DMS114 treated with DMSO at 0.1 percent for 48 hours (cell line): ENCODE measurements at regions not wholly inside any gene's neighbourhood (a gene's known extent, or its start where the extent isn't known, plus 50 kb on each side); places are given as distances from the start of the nearest gene placed in this dataset.
"Not testable (repeated sequence)": the region's sequence is repeated elsewhere in the genome, so short reads cannot be mapped to it uniquely, and the experiment has no call there.

Experiments
- DNase-seq: peaks from one replicate; lab custom pipeline; 2025; ENCODE audit not compliant: unreplicated experiment; lab: John Stamatoyannopoulos, UW

DNA sequence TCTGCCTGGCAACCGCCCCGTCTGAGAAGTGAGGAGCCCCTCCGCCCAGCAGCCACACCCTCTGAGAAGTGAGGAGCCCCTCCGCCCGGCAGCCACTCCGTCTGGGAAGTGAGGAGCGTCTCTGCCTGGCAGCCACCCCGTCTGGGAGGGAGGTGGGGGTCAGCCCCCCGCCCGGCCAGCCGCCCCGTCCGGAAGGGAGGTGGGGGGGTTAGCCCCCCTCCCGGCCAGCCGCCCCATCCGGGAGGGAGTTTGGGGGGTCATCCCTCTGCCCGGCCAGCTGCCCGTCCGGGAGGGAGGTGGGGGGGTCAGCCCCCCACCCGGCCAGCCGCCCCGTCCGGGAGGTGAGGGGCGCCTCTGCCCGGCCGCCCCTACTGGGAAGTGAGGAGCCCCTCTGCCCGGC, 269.0 kb downstream of the FAM72C start:
- not testable (repeated sequence) for DNase-seq

DNA sequence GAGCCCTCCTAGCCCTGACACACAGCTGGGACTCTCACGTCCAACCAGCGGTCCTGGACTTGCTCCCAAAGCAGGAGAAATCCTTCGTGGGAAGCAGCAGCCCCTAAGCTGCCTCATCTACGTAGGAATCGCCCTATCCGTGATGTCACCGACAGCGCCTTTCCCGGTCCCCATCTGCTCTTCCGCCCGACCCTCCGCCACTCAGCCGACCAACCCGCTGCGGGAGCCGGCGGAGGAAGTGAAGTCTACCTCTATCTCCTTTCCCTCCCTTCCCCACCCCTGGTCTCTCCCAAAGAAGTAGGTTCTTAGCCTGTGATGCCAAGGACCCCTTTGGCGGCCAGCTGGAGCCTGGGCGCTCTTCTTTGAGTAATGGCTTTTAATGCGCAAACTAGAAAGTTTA, 272.1 kb downstream of the FAM72C start:
- DNase-seq = no peak

DNA sequence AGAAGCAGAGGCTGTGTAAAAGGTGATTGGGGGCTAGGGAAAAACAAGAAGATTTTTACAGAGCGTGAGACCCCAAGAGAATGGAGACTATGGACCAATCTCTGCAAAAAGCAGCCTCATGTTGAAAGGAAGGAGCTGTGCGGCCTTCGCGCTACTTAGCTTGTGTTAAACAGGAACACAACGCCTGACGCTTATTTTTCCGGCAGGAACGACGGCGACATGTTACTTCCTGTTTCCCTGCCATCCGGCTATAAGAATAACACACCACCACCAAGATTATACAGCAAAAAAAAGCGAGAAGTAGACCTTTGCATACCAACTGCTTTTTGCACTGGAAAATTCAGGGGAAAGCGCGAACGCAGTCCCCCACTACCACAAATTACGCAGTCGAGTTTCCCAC, 272.7 kb downstream of the FAM72C start:
- no peak for DNase-seq

- no peak for DNase-seq
Measured at GRCh38 chr1:143698016-143698415, 273.8 kb downstream of the FAM72C start.

DNA sequence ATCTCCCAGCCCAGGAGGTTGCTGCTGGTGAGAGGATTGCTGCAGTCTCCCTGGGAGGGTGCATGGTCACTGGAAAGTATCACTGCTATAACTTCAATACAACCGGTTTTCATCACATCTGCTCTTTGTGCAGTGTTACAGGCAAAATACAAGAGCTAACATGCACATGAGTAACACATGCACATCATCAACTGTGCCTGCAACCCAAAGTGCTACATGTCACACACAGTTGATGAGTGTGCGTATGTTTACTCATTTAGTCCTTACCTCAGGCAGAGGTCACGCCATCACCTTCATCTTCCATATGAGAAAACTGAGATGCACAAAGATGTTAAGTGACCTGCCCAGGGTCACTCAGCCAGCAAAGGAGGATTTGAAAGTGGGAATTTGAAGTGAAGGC, 277.7 kb downstream of the FAM72C start:
- DNase-seq = no peak

DNA sequence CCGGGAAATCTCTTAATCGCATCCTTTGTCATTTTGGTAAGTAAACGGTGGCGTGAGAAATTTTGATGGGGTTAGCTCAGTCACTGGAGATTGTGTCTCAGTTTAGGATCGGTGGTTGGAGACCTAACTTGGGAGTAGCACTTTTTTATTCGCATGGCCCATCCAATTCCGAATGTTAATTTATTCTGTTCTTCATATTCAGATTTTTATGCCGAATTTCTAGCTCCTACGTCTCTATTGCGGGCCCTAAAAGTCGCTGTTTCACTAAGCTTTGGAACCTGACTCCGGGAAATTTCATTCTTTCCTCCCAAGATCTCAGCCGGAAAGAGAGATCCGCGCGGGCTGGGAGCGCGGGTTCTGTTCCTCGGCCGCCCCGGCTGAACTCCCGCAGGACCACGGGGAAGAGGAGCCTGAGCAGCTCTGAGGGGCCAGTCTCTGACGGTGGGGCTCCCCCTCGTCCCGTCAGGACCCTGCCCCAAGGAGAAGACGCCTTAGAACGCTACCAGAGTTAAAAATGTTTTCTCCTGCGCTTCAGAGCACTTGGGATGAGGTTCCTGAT, 279.7 kb downstream of the FAM72C start:
- no peak for DNase-seq

DNA sequence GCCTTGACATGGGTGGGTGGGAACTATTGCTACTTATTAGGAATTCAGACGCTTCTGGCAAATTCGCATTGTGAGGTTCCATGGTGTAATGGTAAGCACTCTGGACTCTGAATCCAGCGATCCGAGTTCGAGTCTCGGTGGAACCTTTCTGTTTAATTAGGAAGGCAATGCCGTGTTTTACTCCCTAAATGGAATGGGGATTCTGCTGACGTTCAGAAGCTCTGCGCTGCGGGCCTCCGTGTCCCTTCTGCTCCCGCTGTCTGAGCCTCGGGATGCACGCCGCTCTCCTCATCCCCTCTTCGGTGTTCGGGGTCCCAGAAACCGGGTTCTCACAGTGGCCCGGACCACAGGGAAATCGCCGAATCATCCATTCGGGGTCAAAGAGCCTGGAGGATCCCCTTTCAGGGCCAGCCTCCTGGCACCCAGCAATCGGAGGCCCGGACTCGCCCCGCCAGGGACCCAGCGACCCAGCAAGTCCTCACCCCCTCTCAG, 280.3 kb downstream of the FAM72C start:
- no peak for DNase-seq

DNA sequence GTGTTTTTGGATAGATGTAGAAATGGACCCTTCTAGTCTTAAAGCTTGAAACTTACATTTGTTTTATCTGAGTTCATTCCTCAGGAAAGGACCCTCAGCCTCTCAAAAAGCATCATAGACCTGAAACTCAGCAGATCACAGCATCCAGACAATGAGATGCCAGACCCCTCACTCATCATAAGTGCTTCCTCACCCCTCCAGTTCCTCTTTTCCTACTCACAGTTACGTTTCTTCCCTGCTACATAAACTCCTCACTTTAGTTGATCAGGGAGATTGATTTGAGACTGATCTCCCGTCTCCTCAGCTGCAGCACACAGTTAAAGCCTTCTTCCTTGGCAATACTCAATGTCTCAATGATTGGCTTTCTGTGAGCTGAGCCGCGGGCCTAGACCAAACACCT, 282.0 kb downstream of the FAM72C start:
- no peak for DNase-seq

GRCh38 chr1:143680304-143680703, 291.5 kb downstream of the FAM72C start:
- no peak for DNase-seq

DNA sequence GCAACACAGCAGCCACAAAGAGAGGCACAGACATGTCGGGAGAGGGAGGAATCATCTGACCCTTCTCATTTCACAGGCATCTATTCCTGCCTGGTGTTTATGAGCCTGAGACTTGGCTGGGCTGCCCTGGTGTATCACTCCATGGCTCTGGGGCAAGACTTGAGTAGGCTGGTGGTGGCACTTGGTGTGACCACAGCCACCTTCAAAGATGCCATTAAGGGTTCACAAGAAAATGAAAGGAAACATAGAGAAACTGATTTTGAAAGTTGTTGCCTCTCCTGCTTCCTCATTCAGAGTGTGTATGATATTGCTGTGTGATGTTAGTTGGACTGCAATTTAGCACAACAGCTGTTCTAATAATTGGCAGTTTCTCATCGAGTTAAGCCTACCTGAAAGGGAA, 298.8 kb downstream of the FAM72C start:
- DNase-seq = no peak

DNA sequence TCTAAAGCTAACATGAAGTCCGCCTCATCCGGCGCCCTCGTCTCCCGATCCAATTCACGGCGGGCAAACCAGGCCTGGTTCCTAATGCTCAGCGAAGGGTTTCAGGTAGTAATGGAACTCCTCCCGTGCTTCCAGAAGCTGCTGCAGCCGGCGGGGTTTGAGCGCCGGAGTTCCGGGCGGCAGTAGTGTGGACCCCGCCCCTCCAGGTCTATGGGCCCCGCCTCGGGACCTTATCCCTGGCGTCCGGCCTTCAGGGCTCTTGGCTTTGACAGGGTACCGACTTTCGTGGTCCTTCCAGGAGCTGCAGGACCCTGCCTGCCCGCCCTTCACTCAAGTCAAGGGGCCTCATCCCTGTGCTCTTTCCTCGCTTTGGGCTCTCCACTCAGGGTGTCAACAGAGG, 304.1 kb downstream of the FAM72C start:
- DNase-seq = no peak

DNA sequence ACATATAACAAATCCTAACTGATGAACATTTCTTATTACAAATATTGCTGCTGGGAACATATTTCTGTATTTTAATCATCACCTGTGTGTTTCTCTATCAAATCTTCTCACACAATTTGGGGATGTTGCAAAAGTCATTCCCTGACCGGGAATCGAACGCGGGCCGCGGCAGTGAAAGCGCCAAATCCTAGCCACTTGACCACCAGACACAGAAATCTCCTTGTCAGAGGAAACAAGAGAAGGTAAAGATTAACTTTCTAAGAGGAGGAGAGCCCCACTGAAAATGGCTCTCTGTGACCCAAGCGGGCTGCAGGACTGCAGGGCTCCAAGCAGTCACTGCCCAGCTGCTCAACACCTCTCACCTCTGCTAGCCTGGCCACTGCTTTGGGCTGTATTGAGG, 304.9 kb downstream of the FAM72C start:
- DNase-seq = no peak

DNA sequence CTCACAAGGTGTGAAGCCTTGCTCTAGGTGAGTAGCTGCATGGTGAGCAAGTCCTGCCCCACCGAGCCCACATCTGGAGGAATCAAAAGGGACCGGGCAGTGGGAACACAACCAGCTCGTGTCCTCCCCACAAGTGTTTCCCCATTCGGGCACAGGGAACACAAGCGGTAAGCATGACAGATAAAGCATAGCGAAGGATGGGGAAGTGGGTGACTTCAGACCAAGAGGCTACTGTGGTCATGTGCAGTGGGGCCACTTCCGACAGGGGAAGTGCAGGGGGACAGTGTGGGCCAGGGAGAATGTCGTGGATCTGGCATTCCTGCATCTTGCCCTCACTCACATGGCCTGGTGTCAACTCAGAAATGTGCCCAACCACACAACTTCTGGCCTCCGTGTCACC, 306.2 kb downstream of the FAM72C start:
- DNase-seq = no peak

DNA sequence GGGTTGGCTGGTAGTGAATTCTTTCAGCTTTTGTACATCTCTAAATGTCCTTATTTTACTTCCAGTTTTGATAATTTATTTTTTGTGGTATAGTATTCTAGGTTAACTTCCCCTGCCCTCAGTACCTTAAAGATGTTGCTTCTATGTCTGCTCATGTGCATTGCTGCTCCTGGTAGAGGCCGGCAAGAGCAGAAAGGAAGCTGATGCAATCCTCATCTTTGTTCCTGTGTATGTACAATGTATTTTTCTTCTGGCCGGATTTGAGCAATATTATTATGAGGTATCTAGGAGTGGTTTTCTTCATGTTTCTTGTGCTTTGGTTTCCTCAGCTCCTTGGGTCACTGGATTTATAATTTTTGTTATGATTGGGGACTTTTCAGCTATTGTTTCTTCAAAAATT, 308.7 kb downstream of the FAM72C start:
- not testable (repeated sequence) for DNase-seq

- no peak for DNase-seq
Measured at GRCh38 chr1:143661418-143662101, 310.2 kb downstream of the FAM72C start.

DNA sequence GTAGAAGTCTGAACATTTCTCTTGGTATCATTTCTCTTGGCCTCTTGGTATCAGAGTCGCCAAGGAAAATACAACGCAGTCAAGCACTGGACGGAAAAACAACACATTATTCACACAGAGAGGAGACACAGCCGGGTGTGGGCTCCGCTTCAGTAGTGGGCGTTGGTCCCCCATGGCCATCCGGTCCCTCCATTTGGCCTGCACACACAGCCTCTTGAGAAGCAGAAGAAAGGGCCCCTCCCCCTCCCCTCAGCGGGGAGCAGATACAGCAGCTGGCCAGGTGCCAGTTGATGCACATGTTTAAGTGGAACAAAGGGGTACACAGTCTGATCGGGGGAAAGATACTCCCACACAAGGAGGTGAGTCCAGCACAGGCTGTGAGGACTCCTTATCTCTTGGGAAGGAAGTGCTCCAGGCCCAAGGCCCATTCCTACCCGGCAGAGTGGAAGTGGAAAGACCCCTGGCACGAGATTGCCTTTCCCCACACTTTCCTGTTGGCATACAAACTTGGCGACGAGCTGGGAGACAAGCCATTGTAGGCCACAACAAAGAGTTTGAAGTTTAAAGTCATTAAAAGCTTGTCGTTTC, 311.3 kb downstream of the FAM72C start:
- no peak for DNase-seq

GRCh38 chr1:143653429-143653802, 318.4 kb downstream of the FAM72C start:
- DNase-seq = no peak

GRCh38 chr1:143652744-143653428, 318.9 kb downstream of the FAM72C start:
- DNase-seq = no peak

GRCh38 chr1:143652187-143652586, 319.6 kb downstream of the FAM72C start:
- no peak for DNase-seq

GRCh38 chr1:143651350-143651992, 320.3 kb downstream of the FAM72C start:
- DNase-seq = no peak

GRCh38 chr1:143644035-143644434, 327.8 kb downstream of the FAM72C start:
- not testable (repeated sequence) for DNase-seq
